DND-41 (cell line): ENCODE measurements at regions not wholly inside any gene's neighbourhood (a gene's known extent, or its start where the extent isn't known, plus 50 kb on each side); places are given as distances from the start of the nearest gene placed in this dataset.
"Not testable (repeated sequence)": the region's sequence is repeated elsewhere in the genome, so short reads cannot be mapped to it uniquely, and the experiment has no call there.

ENCODE experiments used
- ATAC-seq: fragments of 200-7000 bp; cut with Tn5 transposase; 3 replicates; pipeline ENCODE4 v1.9.1; 2021; ENCODE audit warnings: low read depth; ENCODE audit not compliant: insufficient read depth
- DNase-seq: peaks from one replicate; pipeline ENCODE4 v3.0.0-alpha.2; 2020
- H2AFZ ChIP-seq: 2 replicates; pipeline ENCODE4 v1.6.0; 2012; ENCODE audit warnings: low read depth, low read length
- H3K27ac ChIP-seq: 2 replicates; pipeline ENCODE4 v1.5.1; 2012; ENCODE audit warnings: low read length, inconsistent platforms
- H3K27me3 ChIP-seq: fragments of 200-600 bp; sonication (generic); 2 replicates; pipeline ENCODE4 v1.6.0; 2012; ENCODE audit warnings: low read length, mild to moderate bottlenecking, inconsistent platforms; ENCODE audit not compliant: insufficient read depth, poor library complexity
- H3K36me3 ChIP-seq: 2 replicates; pipeline ENCODE4 v1.5.1; 2012; ENCODE audit warnings: low read length, inconsistent platforms; ENCODE audit not compliant: insufficient read depth
- H3K4me1 ChIP-seq: 2 replicates; pipeline ENCODE4 v1.5.1; 2012; ENCODE audit warnings: mild to moderate bottlenecking, low read length; ENCODE audit not compliant: insufficient read depth
- H3K4me2 ChIP-seq: 2 replicates; pipeline ENCODE4 v1.6.0; 2012; ENCODE audit warnings: mild to moderate bottlenecking, moderate library complexity, low read length, inconsistent platforms; ENCODE audit not compliant: insufficient read depth
- H3K4me3 ChIP-seq, 2 experiments: fragments of 200-600 bp in 1 of 2; shearing (Covaris generic) in 1 of 2; 2 replicates each; pipeline ENCODE4 v1.5.1; 2012 to 2016; ENCODE audit warnings: inconsistent platforms in 2 of 2, low read length in 2 of 2, mild to moderate bottlenecking in 2 of 2, low read depth in 1 of 2, moderate library complexity in 1 of 2
- H3K79me2 ChIP-seq: 2 replicates; pipeline ENCODE4 v1.6.0; 2012; ENCODE audit warnings: low read length, inconsistent platforms; ENCODE audit not compliant: insufficient read depth
- H3K9ac ChIP-seq: 2 replicates; pipeline ENCODE4 v1.6.0; 2012; ENCODE audit warnings: low read depth, mild to moderate bottlenecking, inconsistent platforms, low read length, moderate library complexity
- H3K9me3 ChIP-seq: 2 replicates; pipeline ENCODE4 v1.5.1; 2012; ENCODE audit warnings: low read length, moderate library complexity, mild to moderate bottlenecking, inconsistent platforms; ENCODE audit not compliant: insufficient read depth, severe bottlenecking
- H4K20me1 ChIP-seq: 2 replicates; pipeline ENCODE4 v1.6.0; 2012; ENCODE audit warnings: low read length; ENCODE audit not compliant: insufficient read depth
- CTCF ChIP-seq: IDR thresholded peaks from 2 replicates; pipeline ENCODE4 v1.5.1; 2012; ENCODE audit warnings: borderline replicate concordance, low read length, moderate library complexity, mild to moderate bottlenecking; ENCODE audit not compliant: poor library complexity, severe bottlenecking; ENCODE audit errors: extremely low read depth
- EZH2 ChIP-seq: IDR thresholded peaks from 3 replicates; pipeline ENCODE4 v1.6.1; 2012; ENCODE audit warnings: borderline replicate concordance, low read depth, mild to moderate bottlenecking, moderate library complexity, low read length, inconsistent platforms; ENCODE audit not compliant: severe bottlenecking

GRCh38 chr18:42373584-42373983, 418.6 kb downstream of the PIK3C3 start:
- Histone ChIP-seq H3K9ac (no peak overlapping the region), H3K4me3 (no peak overlapping the region), H2AFZ (no peak overlapping the region), H3K4me1 (no peaks in the 10 kb centered on the region), H3K9me3 (no peaks in the 10 kb centered on the region), H3K27ac (no peak overlapping the region), H3K36me3 (no peaks in the 10 kb centered on the region), H3K79me2 (no peaks in the 10 kb centered on the region), H3K4me2 (no peak overlapping the region), H4K20me1 (no peaks in the 10 kb centered on the region), H3K27me3 (no peaks in the 10 kb centered on the region)
- TF ChIP-seq EZH2 (no peak), CTCF (no peak)
- no peak for ATAC-seq
- DNase-seq: no peak

DNA sequence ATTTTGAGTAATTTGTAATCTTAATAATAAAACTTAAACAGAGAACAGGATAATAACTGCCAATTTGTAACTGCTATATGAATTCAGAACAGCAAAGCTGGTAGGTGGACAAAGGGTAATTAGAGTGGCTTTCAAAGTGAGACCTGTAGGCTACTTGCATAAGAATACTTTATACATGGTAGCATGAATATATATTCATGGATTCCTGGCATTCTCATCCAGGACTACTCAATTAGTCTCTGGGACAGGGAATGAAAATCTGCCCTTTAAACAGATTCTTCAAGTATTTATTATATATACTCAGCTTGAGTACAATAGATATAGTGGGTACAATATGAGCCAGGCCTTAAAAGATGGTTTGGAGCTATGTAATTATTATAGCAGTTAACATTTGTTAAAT, 419.9 kb downstream of the PIK3C3 start:
- no peaks in the 10 kb centered on the region for H3K36me3 ChIP-seq
- no peak for ATAC-seq
- H3K27ac ChIP-seq: no peak overlapping the region
- H3K4me3 ChIP-seq: no peak overlapping the region
- no peaks in the 10 kb centered on the region for H3K4me1 ChIP-seq
- H3K79me2 ChIP-seq: no peaks in the 10 kb centered on the region
- no peak for DNase-seq
- no peaks in the 10 kb centered on the region for H3K27me3 ChIP-seq
- H3K9ac ChIP-seq: no peak overlapping the region
- H2AFZ ChIP-seq: no peak overlapping the region
- no peaks in the 10 kb centered on the region for H4K20me1 ChIP-seq
- TF ChIP-seq EZH2 (no peak), CTCF (no peak)
- H3K9me3 ChIP-seq: no peaks in the 10 kb centered on the region
- no peak overlapping the region for H3K4me2 ChIP-seq

- ATAC-seq, H3K36me3 ChIP-seq, H3K4me2 ChIP-seq, H3K27me3 ChIP-seq, H2AFZ ChIP-seq, H3K79me2 ChIP-seq, H3K4me1 ChIP-seq, H3K9me3 ChIP-seq, H3K4me3 ChIP-seq, H4K20me1 ChIP-seq, H3K27ac ChIP-seq, H3K9ac ChIP-seq, DNase-seq: not testable (repeated sequence)
Measured at GRCh38 chr18:42378854-42379253, 423.8 kb downstream of the PIK3C3 start.

- DNase-seq, H3K4me2 ChIP-seq, H4K20me1 ChIP-seq, H2AFZ ChIP-seq, H3K27me3 ChIP-seq, H3K9me3 ChIP-seq, H3K9ac ChIP-seq, H3K4me1 ChIP-seq, ATAC-seq, H3K36me3 ChIP-seq, H3K27ac ChIP-seq, H3K4me3 ChIP-seq, H3K79me2 ChIP-seq: not testable (repeated sequence)
Measured at GRCh38 chr18:42381236-42381635, 426.2 kb downstream of the PIK3C3 start.
